ENCODE measurements at regions not wholly inside any gene's neighbourhood (a gene's known extent, or its start where the extent isn't known, plus 50 kb on each side); places are given as distances from the start of the nearest gene placed in this dataset.

- H3K27ac ChIP-seq: no peak overlapping the region
Observed at GRCh38 chr12:107390414-107390813, 295.2 kb upstream of the PWP1 start.

GRCh38 chr12:107393043-107393717 is 292.4 kb upstream of the PWP1 start:
- no peak overlapping the region for H3K4me3 ChIP-seq
- DNase-seq (ENCODE audit: low spot score): no peak
- H3K27ac ChIP-seq: no peak overlapping the region
- no peak for TF ChIP-seq CTCF (IDR thresholded peaks at IDR 0.05)

More at GRCh38 chr12:107390414-107390813, 295.2 kb upstream of the PWP1 start:
- TF ChIP-seq CTCF (IDR thresholded peaks at IDR 0.05): no peak
- no peak overlapping the region for H3K4me3 ChIP-seq
- no peak for DNase-seq (ENCODE audit: low spot score)

GRCh38 chr12:107394693-107395092 is 290.9 kb upstream of the PWP1 start:
- no peak for TF ChIP-seq CTCF (IDR thresholded peaks at IDR 0.05)
- no peak for DNase-seq (ENCODE audit: low spot score)
- Histone ChIP-seq H3K27ac (no peak overlapping the region), H3K4me3 (no peak overlapping the region)

GRCh38 chr12:107395817-107396216 is 289.8 kb upstream of the PWP1 start:
- H3K4me3 ChIP-seq: no peak overlapping the region
- no peak for DNase-seq (ENCODE audit: low spot score)
- H3K27ac ChIP-seq: no peak overlapping the region
- no peak for TF ChIP-seq CTCF (IDR thresholded peaks at IDR 0.05)

- TF ChIP-seq CTCF (IDR thresholded peaks at IDR 0.05): no peak
- DNase-seq (ENCODE audit: low spot score): no peak
Observed at GRCh38 chr12:107396991-107397390, 288.6 kb upstream of the PWP1 start.

GRCh38 chr12:107397890-107398500 is 287.6 kb upstream of the PWP1 start:
- DNase-seq (ENCODE audit: low spot score): no peak
- H3K27ac ChIP-seq: no peak overlapping the region
- no peak for TF ChIP-seq CTCF (IDR thresholded peaks at IDR 0.05)
- no peak overlapping the region for H3K4me3 ChIP-seq

More at GRCh38 chr12:107396991-107397390, 288.6 kb upstream of the PWP1 start:
- no peak overlapping the region for H3K27ac ChIP-seq
- no peak overlapping the region for H3K4me3 ChIP-seq

GRCh38 chr12:107399046-107399445 is 286.6 kb upstream of the PWP1 start:
- TF ChIP-seq CTCF (IDR thresholded peaks at IDR 0.05): no peak
- no peak overlapping the region for H3K4me3 ChIP-seq
- DNase-seq (ENCODE audit: low spot score): no peak

More at GRCh38 chr12:107399046-107399445, 286.6 kb upstream of the PWP1 start:
- H3K27ac ChIP-seq: no peak overlapping the region
